Mucosa of rectum (tissue), 2 donors: ENCODE measurements at regions not wholly inside any gene's neighbourhood (a gene's known extent, or its start where the extent isn't known, plus 50 kb on each side); places are given as distances from the start of the nearest gene placed in this dataset.
A peak's percentile ranks its signal among the peaks of the same experiment; 100 is the strongest.

ENCODE experiments used
- H3K27ac ChIP-seq, 2 donors: one replicate each; pipeline ENCODE4 v1.7.0; 2013; ENCODE audit warnings: inconsistent platforms in 2 of 2, low read depth in 2 of 2, low read length in 2 of 2
- H3K27me3 ChIP-seq, 2 donors: one replicate each; pipeline ENCODE4 v1.7.0; 2013; ENCODE audit warnings: low read length in 2 of 2; ENCODE audit not compliant: control insufficient read depth in 2 of 2, insufficient read depth in 2 of 2
- H3K36me3 ChIP-seq, 2 donors: one replicate each; pipeline ENCODE4 v1.7.0; 2013; ENCODE audit warnings: low read length in 2 of 2; ENCODE audit not compliant: control insufficient read depth in 2 of 2, insufficient read depth in 2 of 2
- H3K4me1 ChIP-seq, 2 donors: one replicate each; pipeline ENCODE4 v1.7.0; 2013; ENCODE audit warnings: low read length in 2 of 2, mild to moderate bottlenecking in 1 of 2; ENCODE audit not compliant: control insufficient read depth in 2 of 2, insufficient read depth in 2 of 2
- H3K4me3 ChIP-seq, 2 donors: one replicate each; pipeline ENCODE4 v1.7.0; 2013; ENCODE audit warnings: low read length in 2 of 2
- H3K9ac ChIP-seq, 2 donors: one replicate each; pipeline ENCODE4 v1.7.0; 2013; ENCODE audit warnings: low read length in 2 of 2, low read depth in 1 of 2, mild to moderate bottlenecking in 1 of 2
- H3K9me3 ChIP-seq, 2 donors: one replicate each; pipeline ENCODE4 v1.7.0; 2013; ENCODE audit warnings: low read length in 2 of 2; ENCODE audit not compliant: control insufficient read depth in 2 of 2
- donor health status: healthy.
- donor health status: Normal muscosa, but diverticular disease.

DNA sequence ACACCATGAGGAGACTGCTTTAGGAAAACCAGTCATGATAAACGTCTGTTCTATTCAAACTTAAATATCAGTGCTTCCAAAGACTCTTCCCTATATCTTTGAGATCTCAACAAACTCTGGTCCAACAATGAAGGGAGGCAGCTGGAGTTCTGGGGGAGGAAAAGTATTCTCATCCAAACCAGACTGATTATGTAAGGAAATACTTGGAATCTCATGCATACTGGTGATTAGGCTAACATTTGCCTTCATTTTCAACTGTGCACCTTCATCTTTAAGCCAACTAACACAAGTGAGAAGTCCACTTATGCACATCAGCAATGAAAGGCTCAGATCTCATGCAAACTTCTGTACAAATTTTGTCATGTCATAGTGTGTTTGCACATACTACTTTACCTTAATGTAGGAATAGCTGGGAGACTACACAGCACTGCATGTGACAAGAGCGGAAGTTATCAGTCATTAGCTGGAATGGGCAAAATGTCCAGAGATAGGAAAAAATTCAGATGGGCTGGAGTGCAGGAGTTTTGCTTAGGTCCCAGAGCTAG lies 67.5 kb upstream of the STK17B start:
- Histone ChIP-seq H3K9me3 (no peaks in the 10 kb centered on the region), H3K9ac (no peak overlapping the region), H3K36me3 (no peaks in the 10 kb centered on the region), H3K4me3 (no peak overlapping the region), H3K27me3 (no peaks in the 10 kb centered on the region), H3K27ac (peak overlapping the region; percentile 73 to 81), H3K4me1 (peaks cover 18 to 21% of the 10 kb centered on the region in 2 donors)

DNA sequence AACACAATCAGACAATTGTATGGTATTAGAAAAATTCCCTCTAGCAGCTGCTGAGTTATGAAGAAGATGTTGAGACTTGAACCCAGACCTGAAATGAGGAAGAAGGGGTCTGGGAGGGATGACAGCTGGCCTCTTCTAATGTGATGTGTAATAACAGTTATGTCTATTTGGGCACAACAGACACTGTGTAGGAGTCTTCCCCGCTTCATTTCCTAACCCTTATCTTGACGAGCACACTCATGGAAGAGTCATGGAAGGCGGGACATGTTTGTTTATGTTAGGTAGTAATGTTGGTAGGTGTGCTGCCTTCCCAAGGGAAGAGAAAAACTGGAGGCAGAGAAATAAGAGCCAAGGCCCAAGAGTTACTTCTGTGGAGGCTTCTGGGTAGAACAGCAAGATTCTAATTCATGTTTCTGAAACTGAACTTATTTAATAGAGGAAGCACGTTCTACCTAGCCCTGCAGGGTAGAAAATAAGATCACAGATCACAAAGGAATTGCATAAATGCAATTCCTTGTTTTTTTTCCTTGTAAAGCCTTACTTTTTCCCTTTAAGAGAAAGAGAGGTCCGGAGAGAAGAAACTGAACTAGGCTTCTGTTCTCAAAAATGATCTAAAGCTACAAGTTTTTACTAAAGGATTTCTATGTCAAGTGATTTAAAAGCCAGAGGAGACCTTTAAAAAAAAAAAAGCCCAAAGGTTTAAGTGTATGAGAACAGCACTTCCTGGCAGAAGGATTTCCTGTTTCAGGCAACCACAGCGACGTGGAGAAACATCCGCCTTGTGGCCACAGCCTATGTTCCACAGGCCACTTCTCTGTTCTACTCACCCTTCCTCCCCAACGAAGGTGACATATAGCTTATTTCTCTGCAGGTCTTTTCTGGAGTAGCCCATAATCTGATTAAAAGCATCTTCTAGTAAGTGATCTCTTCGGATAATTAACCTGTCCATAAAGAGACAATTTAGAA lies 68.5 kb upstream of the STK17B start:
- Histone ChIP-seq H3K4me1 (peaks cover 10 to 17% of the 10 kb centered on the region in 2 donors), H3K36me3 (no peaks in the 10 kb centered on the region), H3K27me3 (no peaks in the 10 kb centered on the region), H3K27ac (peak overlapping the region; percentile 73 to 81), H3K9me3 (no peaks in the 10 kb centered on the region), H3K4me3 (no peak overlapping the region), H3K9ac (peak overlapping the region in 1 of 2 donors; percentile 38)

GRCh38 chr2:196241175-196241574 lies 69.8 kb upstream of the STK17B start:
- Histone ChIP-seq H3K4me3 (peak overlapping the region in 1 of 2 donors; percentile 17), H3K36me3 (no peaks in the 10 kb centered on the region), H3K27me3 (no peaks in the 10 kb centered on the region), H3K27ac (peak overlapping the region; percentile 66 to 81), H3K9ac (peak overlapping the region in 1 of 2 donors; percentile 14), H3K9me3 (no peaks in the 10 kb centered on the region), H3K4me1 (peaks cover 10 to 17% of the 10 kb centered on the region in 2 donors)

- no peaks in the 10 kb centered on the region for H3K27me3 ChIP-seq
- H3K9me3 ChIP-seq = no peaks in the 10 kb centered on the region
- no peak overlapping the region for H3K9ac ChIP-seq
- H3K27ac ChIP-seq = peak overlapping the region; percentile 66 to 81
- H3K36me3 ChIP-seq = no peaks in the 10 kb centered on the region
- no peak overlapping the region for H3K4me3 ChIP-seq
- peaks cover 10 to 17% of the 10 kb centered on the region in 2 donors for H3K4me1 ChIP-seq
Observed at GRCh38 chr2:196242131-196242620, 70.8 kb upstream of the STK17B start.

- no peak overlapping the region for H3K9ac ChIP-seq
- H3K4me1 ChIP-seq = peaks cover 6 to 15% of the 10 kb centered on the region in 2 donors
- H3K27ac ChIP-seq = no peak overlapping the region
- no peaks in the 10 kb centered on the region for H3K36me3 ChIP-seq
- no peaks in the 10 kb centered on the region for H3K27me3 ChIP-seq
- no peaks in the 10 kb centered on the region for H3K9me3 ChIP-seq
- no peak overlapping the region for H3K4me3 ChIP-seq
Observed at GRCh38 chr2:196244516-196244915, 73.1 kb upstream of the STK17B start.

- Histone ChIP-seq H3K9ac (no peak overlapping the region), H3K36me3 (no peaks in the 10 kb centered on the region), H3K9me3 (no peaks in the 10 kb centered on the region), H3K27ac (no peak overlapping the region), H3K27me3 (no peaks in the 10 kb centered on the region), H3K4me3 (no peak overlapping the region), H3K4me1 (peaks cover 8 to 14% of the 10 kb centered on the region in 2 donors)
Observed at GRCh38 chr2:196244966-196245365, 73.6 kb upstream of the STK17B start.

DNA sequence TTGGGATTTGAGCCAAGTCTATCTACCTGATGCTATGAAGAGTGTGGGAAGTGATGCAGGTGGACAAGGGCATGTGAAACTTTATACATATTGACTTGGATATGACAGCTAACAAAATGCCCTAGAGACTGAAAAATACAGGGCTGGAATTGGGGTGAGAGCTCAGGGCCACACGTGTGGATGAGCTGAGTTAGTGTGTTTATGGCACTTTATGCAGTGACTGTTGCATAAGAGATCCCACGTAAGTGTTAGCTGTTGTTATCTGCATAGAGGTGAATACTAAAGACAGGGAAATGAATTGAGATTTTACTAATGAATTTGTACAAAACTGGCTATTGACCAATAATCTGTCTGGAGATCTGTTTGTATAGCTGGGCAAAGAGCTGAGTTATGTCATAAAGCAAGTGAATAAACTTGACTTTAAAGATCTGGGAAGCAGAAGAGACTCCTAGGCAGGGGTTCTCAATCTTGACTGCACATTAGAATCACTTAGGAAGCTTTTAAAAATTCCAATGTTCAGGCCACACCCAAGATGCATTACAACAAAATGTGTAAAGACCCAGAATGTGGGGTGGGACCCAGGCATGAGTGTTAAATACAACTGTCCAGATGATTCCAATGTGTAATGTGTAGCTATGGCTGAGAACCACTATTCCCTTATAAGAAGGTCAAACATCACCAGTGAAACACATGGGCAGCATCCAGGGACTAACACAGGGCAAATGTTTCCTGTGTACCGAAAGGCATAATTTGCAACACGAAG lies 74.2 kb upstream of the STK17B start:
- Histone ChIP-seq H3K36me3 (no peaks in the 10 kb centered on the region), H3K9ac (no peak overlapping the region), H3K27ac (no peak overlapping the region), H3K27me3 (no peaks in the 10 kb centered on the region), H3K9me3 (no peaks in the 10 kb centered on the region), H3K4me3 (no peak overlapping the region), H3K4me1 (peaks cover 10 to 20% of the 10 kb centered on the region in 2 donors)

GRCh38 chr2:196247114-196247975 lies 76.0 kb upstream of the STK17B start:
- Histone ChIP-seq H3K9me3 (no peaks in the 10 kb centered on the region), H3K27me3 (no peaks in the 10 kb centered on the region), H3K9ac (no peak overlapping the region), H3K4me3 (no peak overlapping the region), H3K27ac (no peak overlapping the region), H3K36me3 (no peaks in the 10 kb centered on the region), H3K4me1 (peaks cover 7 to 15% of the 10 kb centered on the region in 2 donors)

- H3K27ac ChIP-seq = no peak overlapping the region
- no peaks in the 10 kb centered on the region for H3K9me3 ChIP-seq
- H3K9ac ChIP-seq = no peak overlapping the region
- no peaks in the 10 kb centered on the region for H3K36me3 ChIP-seq
- H3K4me1 ChIP-seq = peaks cover 7 to 15% of the 10 kb centered on the region in 2 donors
- no peaks in the 10 kb centered on the region for H3K27me3 ChIP-seq
- H3K4me3 ChIP-seq = no peak overlapping the region
Observed at GRCh38 chr2:196247976-196248280, 76.5 kb upstream of the STK17B start.
